Stomach (tissue), 8 donors: ENCODE measurements at regions not wholly inside any gene's neighbourhood (a gene's known extent, or its start where the extent isn't known, plus 50 kb on each side); places are given as distances from the start of the nearest gene placed in this dataset.

Experiments
- DNase-seq, 2 donors: peaks; one replicate each; pipeline versions ENCODE4 v3.0.0 to v3.0.0-alpha.2; 2013 to 2019
- H3K27ac ChIP-seq, 5 donors: fragments of 200-600 bp in 4 of 5; sonication (generic) in 4 of 5; one replicate each; pipeline ENCODE4 v1.5.1; 2013 to 2019; ENCODE audit warnings: mild to moderate bottlenecking in 1 of 5, moderate library complexity in 1 of 5
- H3K27me3 ChIP-seq, 3 donors: fragments of 200-600 bp; sonication (generic); one replicate each; pipeline ENCODE4 v1.5.1; 2017 to 2019; ENCODE audit warnings: mixed run types in 1 of 3
- H3K36me3 ChIP-seq, 4 donors: fragments of 200-600 bp; sonication (generic); 1 replicate in 3 of 4; 2 replicates in 1 of 4; pipeline ENCODE4 v1.5.1; 2016 to 2019
- H3K4me1 ChIP-seq, 4 donors: fragments of 200-600 bp; sonication (generic); one replicate each; pipeline ENCODE4 v1.5.1; 2016 to 2019
- H3K4me3 ChIP-seq, 4 donors: fragments of 200-600 bp; sonication (generic) in 3 of 4; one replicate each; pipeline ENCODE4 v1.5.1; 2016 to 2019; ENCODE audit warnings: mild to moderate bottlenecking in 1 of 4
- H3K9me3 ChIP-seq, 4 donors: fragments of 200-600 bp; sonication (generic); one replicate each; pipeline ENCODE4 v1.5.1; 2016 to 2019
- EP300 ChIP-seq: sonication (generic); formaldehyde crosslinking; IDR thresholded peaks from one replicate; pipeline ENCODE4 v1.6.1; 2017; ENCODE audit warnings: antibody characterized with exemption
- POLR2A ChIP-seq, 4 donors: fragments of 450-650 bp; IDR thresholded peaks; one replicate each; pipeline ENCODE4 v1.6.1; 2016; ENCODE audit warnings: antibody characterized with exemption in 4 of 4, control low read depth in 2 of 4, mild to moderate bottlenecking in 1 of 4, moderate library complexity in 1 of 4
- POLR2AphosphoS5 ChIP-seq, 3 donors: sonication (generic); formaldehyde crosslinking; IDR thresholded peaks; one replicate each; pipeline ENCODE4 v1.6.1; 2016; ENCODE audit warnings: antibody characterized with exemption in 3 of 3
- WGBS, 5 donors: extraction: QIAGEN DNeasy Blood & Tissue Kit in 3 of 5; methylation state at CpG; one replicate each; pipeline versions ENCODE4 v1.1.5 to v1.1.7; 2013 to 2018; 5-methylcytosine and 5-hydroxymethylcytosine counted together
- intact Hi-C: fragments of 100-400 bp; cut with DNase I; formaldehyde crosslinking; loops from one replicate; pipeline ENCODE4 v1.15.1; 2023; ENCODE audit warnings: low total_unique reads
- TF ChIP-seq, protein P1 (sequence below), 7 experiments: fragments of 450-650 bp in 4 of 7; fragments of 200-600 bp in 3 of 7; sonication (generic) in 3 of 7; IDR thresholded peaks; one replicate each; pipeline ENCODE4 v1.5.1; 2016 to 2019; ENCODE audit warnings: antibody characterized with exemption in 7 of 7, control low read depth in 2 of 7, mild to moderate bottlenecking in 1 of 7
- donor health status: healthy with polysubstance abuse.
- donor health status: Bipolar disorder and iron deficiency.
- donor health status: healthy.

DNA sequence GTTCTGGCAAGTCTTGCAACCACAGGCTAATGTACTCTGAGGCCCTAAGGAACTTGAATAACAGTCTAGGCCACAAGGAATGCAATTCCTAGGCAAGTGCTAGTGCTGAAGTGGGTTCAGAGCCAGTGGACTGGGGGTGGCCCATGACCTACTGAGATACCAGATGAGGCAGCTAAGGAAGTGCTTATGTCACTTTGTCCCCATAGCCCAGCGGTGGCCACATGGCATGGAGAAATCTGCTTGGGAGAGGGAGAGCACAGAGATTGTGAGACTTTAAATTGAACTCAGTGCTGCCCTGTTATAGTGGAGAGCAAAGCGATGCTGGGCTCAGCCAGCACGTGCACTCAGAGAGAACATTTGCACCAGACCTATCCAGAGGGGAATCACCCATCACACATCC, 629.5 kb downstream of the JRKL start:
- H3K27me3 ChIP-seq, result no peaks in the 10 kb centered on the region
- DNase-seq, result no peak
- TF ChIP-seq, protein P1, sequence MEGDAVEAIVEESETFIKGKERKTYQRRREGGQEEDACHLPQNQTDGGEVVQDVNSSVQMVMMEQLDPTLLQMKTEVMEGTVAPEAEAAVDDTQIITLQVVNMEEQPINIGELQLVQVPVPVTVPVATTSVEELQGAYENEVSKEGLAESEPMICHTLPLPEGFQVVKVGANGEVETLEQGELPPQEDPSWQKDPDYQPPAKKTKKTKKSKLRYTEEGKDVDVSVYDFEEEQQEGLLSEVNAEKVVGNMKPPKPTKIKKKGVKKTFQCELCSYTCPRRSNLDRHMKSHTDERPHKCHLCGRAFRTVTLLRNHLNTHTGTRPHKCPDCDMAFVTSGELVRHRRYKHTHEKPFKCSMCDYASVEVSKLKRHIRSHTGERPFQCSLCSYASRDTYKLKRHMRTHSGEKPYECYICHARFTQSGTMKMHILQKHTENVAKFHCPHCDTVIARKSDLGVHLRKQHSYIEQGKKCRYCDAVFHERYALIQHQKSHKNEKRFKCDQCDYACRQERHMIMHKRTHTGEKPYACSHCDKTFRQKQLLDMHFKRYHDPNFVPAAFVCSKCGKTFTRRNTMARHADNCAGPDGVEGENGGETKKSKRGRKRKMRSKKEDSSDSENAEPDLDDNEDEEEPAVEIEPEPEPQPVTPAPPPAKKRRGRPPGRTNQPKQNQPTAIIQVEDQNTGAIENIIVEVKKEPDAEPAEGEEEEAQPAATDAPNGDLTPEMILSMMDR (IDR thresholded peaks at IDR 0.05), result no peak
- no peak for TF ChIP-seq POLR2A (IDR thresholded peaks at IDR 0.05)
- no peaks in the 10 kb centered on the region for H3K4me1 ChIP-seq
- H3K36me3 ChIP-seq, result no peaks in the 10 kb centered on the region
- H3K9me3 ChIP-seq, result peaks cover 0 to 27% (median 6%) of the 10 kb centered on the region in 4 donors
- H3K4me3 ChIP-seq, result no peak overlapping the region
- no peak overlapping the region for H3K27ac ChIP-seq
- intact Hi-C loops, result no loop called here
- 86 to 95% (median 91%) methylated on average over 2 to 3 of the region's 3 CpGs for WGBS, 5 donors

DNA sequence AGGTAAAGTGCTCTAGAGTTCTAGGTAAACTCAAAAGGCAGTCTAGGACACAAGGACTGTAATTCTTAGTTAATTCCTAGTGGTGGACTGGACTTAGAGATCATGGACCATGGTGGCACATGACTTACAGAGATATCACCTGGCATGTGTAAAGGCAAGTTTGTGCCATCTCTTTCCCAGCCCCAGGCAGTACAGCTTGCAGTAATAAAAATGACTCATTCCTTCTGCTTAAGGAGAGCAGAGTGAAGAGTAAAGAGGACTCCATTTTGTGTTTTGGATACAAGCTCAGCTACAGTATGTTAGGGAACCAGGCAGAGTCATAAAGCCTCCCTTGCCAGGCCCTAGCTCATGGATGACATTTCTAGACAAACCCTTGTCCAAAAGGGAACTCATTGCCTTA, 629.9 kb downstream of the JRKL start:
- no peaks in the 10 kb centered on the region for H3K4me1 ChIP-seq
- no peak overlapping the region for H3K27ac ChIP-seq
- TF ChIP-seq, protein P1 (IDR thresholded peaks at IDR 0.05), result no peak
- TF ChIP-seq POLR2AphosphoS5 (IDR thresholded peaks at IDR 0.05), result no peak
- TF ChIP-seq EP300, result no peak
- TF ChIP-seq POLR2A (IDR thresholded peaks at IDR 0.05), result no peak
- no peaks in the 10 kb centered on the region for H3K36me3 ChIP-seq
- peaks cover 0 to 27% (median 7%) of the 10 kb centered on the region in 4 donors for H3K9me3 ChIP-seq
- intact Hi-C loops, result no loop called here
- no peak for DNase-seq
- no peak overlapping the region for H3K4me3 ChIP-seq
- no peaks in the 10 kb centered on the region for H3K27me3 ChIP-seq

DNA sequence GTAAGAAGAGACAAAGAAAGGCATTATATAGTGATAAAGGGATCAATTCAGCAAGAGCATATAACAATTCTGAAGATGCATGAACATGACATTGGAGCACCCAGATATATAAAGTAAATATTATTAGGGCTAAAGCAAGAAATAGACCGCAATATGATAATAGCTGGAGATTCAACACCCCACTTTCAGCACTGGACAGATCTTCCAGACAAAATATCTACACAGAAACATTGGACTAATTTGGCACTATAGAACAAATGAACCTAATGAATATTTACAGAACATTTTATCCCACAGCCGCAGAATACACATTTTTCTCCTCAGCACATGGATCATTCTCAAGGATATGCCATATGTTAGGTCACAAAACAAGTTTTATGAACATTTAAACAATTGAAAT, 633.1 kb downstream of the JRKL start:
- TF ChIP-seq EP300 (no peak), POLR2AphosphoS5 (IDR thresholded peaks at IDR 0.05) (no peak), POLR2A (IDR thresholded peaks at IDR 0.05) (no peak)
- TF ChIP-seq, protein P1 (IDR thresholded peaks at IDR 0.05), result no peak
- Histone ChIP-seq H3K27ac (no peak overlapping the region), H3K4me3 (no peak overlapping the region), H3K27me3 (no peaks in the 10 kb centered on the region), H3K4me1 (no peaks in the 10 kb centered on the region), H3K36me3 (no peaks in the 10 kb centered on the region), H3K9me3 (peaks cover 0 to 27% (median 19%) of the 10 kb centered on the region in 4 donors)
- WGBS, 5 donors, result 62 to 77% (median 68%) methylated on average over 2 of the region's 2 CpGs
- no peak for DNase-seq
- intact Hi-C loops, result no loop called here

DNA sequence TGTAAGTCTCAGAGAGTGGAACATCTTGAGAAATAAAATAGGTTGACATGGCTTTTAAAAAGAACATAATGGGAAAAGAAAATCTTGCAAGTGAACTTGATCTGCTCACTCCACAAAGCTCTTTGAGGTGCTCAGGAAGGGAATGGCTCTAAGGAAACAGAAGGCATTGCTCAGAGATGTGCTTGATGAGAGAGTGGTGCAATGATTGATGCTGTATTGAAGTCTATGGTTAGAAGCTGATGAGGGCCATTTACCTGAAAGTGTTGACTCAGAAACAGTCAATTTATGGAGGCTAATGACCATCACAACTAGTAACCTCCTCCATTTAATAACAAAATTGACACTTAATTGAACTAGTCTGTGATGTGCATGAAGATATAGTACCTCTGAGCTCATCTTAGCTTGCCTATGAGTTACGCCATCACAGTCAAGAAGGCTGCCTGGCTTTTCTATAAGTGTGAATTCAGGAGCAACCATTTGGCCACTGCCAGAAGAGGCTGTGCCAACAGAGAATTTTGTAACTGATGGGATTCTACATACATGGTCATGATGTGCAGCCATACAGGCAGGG, 639.1 kb downstream of the JRKL start:
- H3K4me3 ChIP-seq, result no peak overlapping the region
- H3K36me3 ChIP-seq, result no peaks in the 10 kb centered on the region
- no peaks in the 10 kb centered on the region for H3K27me3 ChIP-seq
- no peaks in the 10 kb centered on the region for H3K4me1 ChIP-seq
- 90 to 100% (median 100%) methylated on average over 1 of the region's 1 CpG for WGBS, 5 donors
- H3K9me3 ChIP-seq, result peaks cover 0 to 15% (median 9%) of the 10 kb centered on the region in 4 donors
- DNase-seq, result no peak
- H3K27ac ChIP-seq, result no peak overlapping the region
- intact Hi-C loops, result no loop called here
- no peak for TF ChIP-seq POLR2A (IDR thresholded peaks at IDR 0.05)
- TF ChIP-seq, protein P1 (IDR thresholded peaks at IDR 0.05), result no peak
